ENCODE measurements at regions not wholly inside any gene's neighbourhood (a gene's known extent, or its start where the extent isn't known, plus 50 kb on each side); places are given as distances from the start of the nearest gene placed in this dataset.

DNA sequence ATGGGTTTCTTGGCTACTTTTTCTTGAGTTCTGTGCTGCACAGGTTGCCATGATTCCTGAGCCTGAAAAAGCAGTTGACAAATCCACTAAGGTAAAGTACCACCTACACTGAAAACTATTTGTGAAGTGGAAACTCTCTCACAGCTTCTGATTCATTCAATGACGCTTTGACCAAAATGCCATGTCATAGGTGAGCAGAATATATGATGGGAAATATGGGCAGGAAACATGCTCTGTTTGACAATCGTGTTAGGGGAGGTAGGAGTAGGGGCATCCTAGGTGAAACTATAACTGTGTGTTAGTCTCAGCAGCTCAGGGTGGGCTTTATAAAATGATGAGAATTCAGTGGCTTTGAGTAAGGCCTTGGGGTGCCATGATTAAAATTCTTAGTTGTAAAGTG, 69.6 kb upstream of the ELMO1 start (continued):
- no peak for TF ChIP-seq CTCF (conservative IDR thresholded peaks at IDR 0.05; ENCODE audit: low read depth in 2 of 2)
- TF ChIP-seq EZH2phosphoT487 (IDR thresholded peaks at IDR 0.05; ENCODE audit: unreplicated experiment) = no peak
- TF ChIP-seq, protein P1, sequence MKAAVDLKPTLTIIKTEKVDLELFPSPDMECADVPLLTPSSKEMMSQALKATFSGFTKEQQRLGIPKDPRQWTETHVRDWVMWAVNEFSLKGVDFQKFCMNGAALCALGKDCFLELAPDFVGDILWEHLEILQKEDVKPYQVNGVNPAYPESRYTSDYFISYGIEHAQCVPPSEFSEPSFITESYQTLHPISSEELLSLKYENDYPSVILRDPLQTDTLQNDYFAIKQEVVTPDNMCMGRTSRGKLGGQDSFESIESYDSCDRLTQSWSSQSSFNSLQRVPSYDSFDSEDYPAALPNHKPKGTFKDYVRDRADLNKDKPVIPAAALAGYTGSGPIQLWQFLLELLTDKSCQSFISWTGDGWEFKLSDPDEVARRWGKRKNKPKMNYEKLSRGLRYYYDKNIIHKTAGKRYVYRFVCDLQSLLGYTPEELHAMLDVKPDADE (IDR thresholded peaks at IDR 0.05) = no peak

DNA sequence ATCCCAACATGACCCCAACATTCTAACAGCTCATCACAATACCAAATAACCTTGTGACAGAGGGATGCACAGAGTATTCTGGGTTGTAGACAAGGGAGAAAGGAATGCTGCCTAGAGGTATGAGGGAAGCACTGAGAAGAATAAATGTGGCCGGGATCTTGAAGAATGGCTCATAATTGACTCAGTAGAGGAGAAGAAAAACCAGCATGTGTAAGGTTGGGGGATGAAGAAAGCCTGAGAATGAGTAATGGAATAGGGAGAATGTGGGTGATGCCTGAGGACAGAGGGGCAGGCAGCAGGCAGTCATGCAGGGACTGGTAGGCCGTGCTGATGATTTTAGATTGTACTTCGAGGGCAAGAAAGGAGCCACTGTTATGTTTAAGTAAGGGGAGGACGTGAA, 75.4 kb upstream of the ELMO1 start:
- no peak for ATAC-seq

More for the DNA sequence above, 75.4 kb upstream of the ELMO1 start:
- H3K36me3 ChIP-seq (ENCODE audit: insufficient read depth) = no peaks in the 10 kb centered on the region
- no peak overlapping the region for H3K4me3 ChIP-seq
- H4K20me1 ChIP-seq (replicated peaks; ENCODE audit: insufficient read depth) = no peaks in the 10 kb centered on the region
- H3K79me2 ChIP-seq (replicated peaks; ENCODE audit: insufficient read depth) = no peaks in the 10 kb centered on the region
- peaks cover 3% of the 10 kb centered on the region; the same call in 1 of the 2 replicates for H3K9me2 ChIP-seq (ENCODE audit: insufficient read depth)
- H3K4me1 ChIP-seq (ENCODE audit: insufficient read depth) = no peaks in the 10 kb centered on the region
- no peaks in the 10 kb centered on the region; the same call in 2 of the 3 replicates for H3K9me3 Mint-ChIP-seq
- H3K27me3 ChIP-seq (ENCODE audit: insufficient read depth) = no peaks in the 10 kb centered on the region
- H3K4me2 ChIP-seq = no peak overlapping the region
- no peak overlapping the region for H3K4me3 Mint-ChIP-seq
- TF ChIP-seq, protein P2, sequence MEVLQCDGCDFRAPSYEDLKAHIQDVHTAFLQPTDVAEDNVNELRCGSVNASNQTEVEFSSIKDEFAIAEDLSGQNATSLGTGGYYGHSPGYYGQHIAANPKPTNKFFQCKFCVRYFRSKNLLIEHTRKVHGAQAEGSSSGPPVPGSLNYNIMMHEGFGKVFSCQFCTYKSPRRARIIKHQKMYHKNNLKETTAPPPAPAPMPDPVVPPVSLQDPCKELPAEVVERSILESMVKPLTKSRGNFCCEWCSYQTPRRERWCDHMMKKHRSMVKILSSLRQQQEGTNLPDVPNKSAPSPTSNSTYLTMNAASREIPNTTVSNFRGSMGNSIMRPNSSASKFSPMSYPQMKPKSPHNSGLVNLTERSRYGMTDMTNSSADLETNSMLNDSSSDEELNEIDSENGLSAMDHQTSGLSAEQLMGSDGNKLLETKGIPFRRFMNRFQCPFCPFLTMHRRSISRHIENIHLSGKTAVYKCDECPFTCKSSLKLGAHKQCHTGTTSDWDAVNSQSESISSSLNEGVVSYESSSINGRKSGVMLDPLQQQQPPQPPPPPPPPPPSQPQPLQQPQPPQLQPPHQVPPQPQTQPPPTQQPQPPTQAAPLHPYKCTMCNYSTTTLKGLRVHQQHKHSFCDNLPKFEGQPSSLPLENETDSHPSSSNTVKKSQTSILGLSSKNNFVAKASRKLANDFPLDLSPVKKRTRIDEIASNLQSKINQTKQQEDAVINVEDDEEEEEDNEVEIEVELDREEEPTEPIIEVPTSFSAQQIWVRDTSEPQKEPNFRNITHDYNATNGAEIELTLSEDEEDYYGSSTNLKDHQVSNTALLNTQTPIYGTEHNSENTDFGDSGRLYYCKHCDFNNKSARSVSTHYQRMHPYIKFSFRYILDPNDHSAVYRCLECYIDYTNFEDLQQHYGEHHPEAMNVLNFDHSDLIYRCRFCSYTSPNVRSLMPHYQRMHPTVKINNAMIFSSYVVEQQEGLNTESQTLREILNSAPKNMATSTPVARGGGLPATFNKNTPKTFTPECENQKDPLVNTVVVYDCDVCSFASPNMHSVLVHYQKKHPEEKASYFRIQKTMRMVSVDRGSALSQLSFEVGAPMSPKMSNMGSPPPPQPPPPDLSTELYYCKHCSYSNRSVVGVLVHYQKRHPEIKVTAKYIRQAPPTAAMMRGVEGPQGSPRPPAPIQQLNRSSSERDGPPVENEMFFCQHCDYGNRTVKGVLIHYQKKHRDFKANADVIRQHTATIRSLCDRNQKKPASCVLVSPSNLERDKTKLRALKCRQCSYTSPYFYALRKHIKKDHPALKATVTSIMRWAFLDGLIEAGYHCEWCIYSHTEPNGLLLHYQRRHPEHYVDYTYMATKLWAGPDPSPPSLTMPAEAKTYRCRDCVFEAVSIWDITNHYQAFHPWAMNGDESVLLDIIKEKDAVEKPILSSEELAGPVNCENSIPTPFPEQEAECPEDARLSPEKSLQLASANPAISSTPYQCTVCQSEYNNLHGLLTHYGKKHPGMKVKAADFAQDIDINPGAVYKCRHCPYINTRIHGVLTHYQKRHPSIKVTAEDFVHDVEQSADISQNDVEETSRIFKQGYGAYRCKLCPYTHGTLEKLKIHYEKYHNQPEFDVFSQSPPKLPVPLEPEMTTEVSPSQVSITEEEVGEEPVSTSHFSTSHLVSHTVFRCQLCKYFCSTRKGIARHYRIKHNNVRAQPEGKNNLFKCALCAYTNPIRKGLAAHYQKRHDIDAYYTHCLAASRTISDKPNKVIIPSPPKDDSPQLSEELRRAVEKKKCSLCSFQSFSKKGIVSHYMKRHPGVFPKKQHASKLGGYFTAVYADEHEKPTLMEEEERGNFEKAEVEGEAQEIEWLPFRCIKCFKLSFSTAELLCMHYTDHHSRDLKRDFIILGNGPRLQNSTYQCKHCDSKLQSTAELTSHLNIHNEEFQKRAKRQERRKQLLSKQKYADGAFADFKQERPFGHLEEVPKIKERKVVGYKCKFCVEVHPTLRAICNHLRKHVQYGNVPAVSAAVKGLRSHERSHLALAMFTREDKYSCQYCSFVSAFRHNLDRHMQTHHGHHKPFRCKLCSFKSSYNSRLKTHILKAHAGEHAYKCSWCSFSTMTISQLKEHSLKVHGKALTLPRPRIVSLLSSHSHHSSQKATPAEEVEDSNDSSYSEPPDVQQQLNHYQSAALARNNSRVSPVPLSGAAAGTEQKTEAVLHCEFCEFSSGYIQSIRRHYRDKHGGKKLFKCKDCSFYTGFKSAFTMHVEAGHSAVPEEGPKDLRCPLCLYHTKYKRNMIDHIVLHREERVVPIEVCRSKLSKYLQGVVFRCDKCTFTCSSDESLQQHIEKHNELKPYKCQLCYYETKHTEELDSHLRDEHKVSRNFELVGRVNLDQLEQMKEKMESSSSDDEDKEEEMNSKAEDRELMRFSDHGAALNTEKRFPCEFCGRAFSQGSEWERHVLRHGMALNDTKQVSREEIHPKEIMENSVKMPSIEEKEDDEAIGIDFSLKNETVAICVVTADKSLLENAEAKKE (CRISPR knock-in tag; IDR thresholded peaks at IDR 0.05) = no peak
- DNase-seq (ENCODE audit: low spot score) = no peak
- no peaks in the 10 kb centered on the region for H3K4me1 Mint-ChIP-seq
- no peaks in the 10 kb centered on the region for H3K36me3 Mint-ChIP-seq (ENCODE audit: low read depth)
- H3K27ac ChIP-seq (ENCODE audit: low read depth) = no peak overlapping the region
- no peak overlapping the region; the same call in 1 of the 2 replicates for H3K27ac Mint-ChIP-seq
- H2AFZ ChIP-seq = no peak overlapping the region
- H3F3A ChIP-seq (replicated peaks; ENCODE audit: low read depth) = no peaks in the 10 kb centered on the region
- no peaks in the 10 kb centered on the region for H3K27me3 Mint-ChIP-seq (ENCODE audit: insufficient read depth, low read depth, poor library complexity)
